GM23248 (cell line): ENCODE measurements at regions not wholly inside any gene's neighbourhood (a gene's known extent, or its start where the extent isn't known, plus 50 kb on each side); places are given as distances from the start of the nearest gene placed in this dataset.

Source experiments
- DNase-seq: peaks from one replicate; pipeline ENCODE4 v3.0.0-alpha.2; 2015
- H2AFZ ChIP-seq: fragments of 200-600 bp; sonication (generic); 2 replicates; pipeline ENCODE4 v1.6.1; 2016; ENCODE audit warnings: antibody characterized with exemption
- H3F3A ChIP-seq: fragments of 200-600 bp; sonication (generic); 2 replicates; pipeline ENCODE4 v1.6.1; 2016; ENCODE audit warnings: mild to moderate bottlenecking, antibody characterized with exemption, mixed run types; ENCODE audit not compliant: insufficient read depth
- H3K27ac ChIP-seq: fragments of 200-600 bp; sonication (generic); 2 replicates; pipeline ENCODE4 v1.5.1; 2016; ENCODE audit warnings: mild to moderate bottlenecking
- H3K27me3 ChIP-seq: fragments of 200-600 bp; sonication (generic); replicated peaks from 2 replicates; pipeline ENCODE4 v1.6.1; 2016; ENCODE audit warnings: mild to moderate bottlenecking; ENCODE audit not compliant: insufficient read depth
- H3K36me3 ChIP-seq: fragments of 200-600 bp; sonication (generic); 2 replicates; pipeline ENCODE4 v1.6.1; 2016; ENCODE audit warnings: low read depth, mild to moderate bottlenecking
- H3K4me1 ChIP-seq: fragments of 200-600 bp; sonication (generic); 2 replicates; pipeline ENCODE4 v1.6.1; 2016; ENCODE audit warnings: mild to moderate bottlenecking; ENCODE audit not compliant: insufficient read depth
- H3K4me2 ChIP-seq: fragments of 200-600 bp; sonication (generic); one replicate; pipeline ENCODE4 v1.6.1; 2016; ENCODE audit warnings: mild to moderate bottlenecking; ENCODE audit not compliant: unreplicated experiment
- H3K4me3 ChIP-seq: fragments of 200-600 bp; sonication (generic); 2 replicates; pipeline ENCODE4 v1.5.1; 2016; ENCODE audit warnings: mild to moderate bottlenecking
- H3K79me2 ChIP-seq: fragments of 200-600 bp; sonication (generic); 2 replicates; pipeline ENCODE4 v1.6.1; 2016; ENCODE audit warnings: mild to moderate bottlenecking; ENCODE audit not compliant: insufficient read depth
- H3K9ac ChIP-seq: fragments of 200-600 bp; sonication (generic); 2 replicates; pipeline ENCODE4 v1.6.1; 2016; ENCODE audit warnings: mild to moderate bottlenecking
- H3K9me2 ChIP-seq: fragments of 200-600 bp; sonication (generic); 2 replicates; pipeline ENCODE4 v1.6.1; 2016; ENCODE audit warnings: mixed run types, mild to moderate bottlenecking, moderate library complexity; ENCODE audit not compliant: insufficient read depth
- H3K9me3 ChIP-seq: fragments of 200-600 bp; sonication (generic); one replicate; pipeline ENCODE4 v1.6.1; 2017; ENCODE audit warnings: low read depth
- H4K20me1 ChIP-seq: fragments of 200-600 bp; sonication (generic); 2 replicates; pipeline ENCODE4 v1.6.0; 2016; ENCODE audit not compliant: insufficient read depth
- EZH2 ChIP-seq: fragments of 200-600 bp; sonication (generic); IDR thresholded peaks from 2 replicates; pipeline ENCODE4 v1.6.1; 2018; ENCODE audit warnings: antibody characterized with exemption, mild to moderate bottlenecking; ENCODE audit not compliant: insufficient read depth, poor library complexity, severe bottlenecking
- EZH2phosphoT487 ChIP-seq: fragments of 200-600 bp; sonication (generic); IDR thresholded peaks from 2 replicates; pipeline ENCODE4 v1.6.1; 2018; ENCODE audit warnings: antibody characterized with exemption, moderate library complexity, mild to moderate bottlenecking, low read depth; ENCODE audit not compliant: insufficient read depth
- WGBS, 2 experiments: methylation state at CpG; one replicate each; pipeline ENCODE4 v1.1.6; 2015 to 2017; ENCODE audit warnings: low lambda C conversion rate in 2 of 2, low coverage in 1 of 2; ENCODE audit errors: missing lambda C conversion rate in 2 of 2; 5-methylcytosine and 5-hydroxymethylcytosine counted together
- in situ Hi-C: fragments of 300-500 bp; cut with MboI; formaldehyde crosslinking; loops from 2 replicates; pipeline ENCODE4 v1.15.0; 2020

DNA sequence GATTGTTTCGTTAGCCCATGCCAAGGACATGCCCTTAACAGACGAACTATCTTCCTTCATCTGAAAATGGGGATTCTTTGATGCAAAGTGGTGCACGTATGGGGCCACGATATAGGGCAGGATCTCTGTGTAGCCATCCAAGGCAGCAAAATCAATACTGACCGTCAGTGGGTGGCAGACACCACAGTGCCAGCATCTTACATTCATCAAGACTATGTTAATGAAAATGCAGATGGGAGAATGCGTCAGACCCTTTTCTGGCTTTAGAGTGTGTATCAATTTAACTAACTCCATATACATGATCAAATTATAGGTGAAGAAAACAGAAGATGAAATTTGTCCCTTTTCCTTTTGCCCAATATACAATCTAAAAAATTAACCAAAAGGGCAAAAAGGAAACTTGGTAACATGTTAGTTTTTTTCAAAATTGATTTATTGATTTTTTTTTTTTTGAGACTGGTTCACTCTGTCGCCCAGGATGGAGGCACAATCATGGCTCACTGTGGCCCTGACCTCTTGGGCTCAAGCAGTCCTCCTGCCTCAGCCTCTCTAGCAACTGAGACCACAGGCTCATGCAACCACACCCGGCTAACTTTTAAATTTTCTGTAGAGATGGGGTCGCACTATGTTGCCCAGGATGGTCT is 169.2 kb upstream of the SPRY4 start:
- Histone ChIP-seq H3K9me3 (no peaks in the 10 kb centered on the region), H3K4me2 (no peak overlapping the region), H3K9ac (no peak overlapping the region), H3K4me3 (no peak overlapping the region), H3K9me2 (no peaks in the 10 kb centered on the region), H3K27me3 (no peaks in the 10 kb centered on the region), H3K36me3 (no peaks in the 10 kb centered on the region), H2AFZ (no peak overlapping the region), H3F3A (no peaks in the 10 kb centered on the region; the same call in 1 of the 2 replicates), H3K79me2 (no peaks in the 10 kb centered on the region), H3K27ac (no peak overlapping the region), H3K4me1 (peaks cover 12% of the 10 kb centered on the region; the same call in 1 of the 2 replicates), H4K20me1 (no peaks in the 10 kb centered on the region)
- in situ Hi-C loops: no loop called here
- no peak for DNase-seq
- no peak for TF ChIP-seq EZH2
- no peak for TF ChIP-seq EZH2phosphoT487
- WGBS, 2 experiments: 80 to 86% methylated on average over 9 of the region's 9 CpGs

DNA sequence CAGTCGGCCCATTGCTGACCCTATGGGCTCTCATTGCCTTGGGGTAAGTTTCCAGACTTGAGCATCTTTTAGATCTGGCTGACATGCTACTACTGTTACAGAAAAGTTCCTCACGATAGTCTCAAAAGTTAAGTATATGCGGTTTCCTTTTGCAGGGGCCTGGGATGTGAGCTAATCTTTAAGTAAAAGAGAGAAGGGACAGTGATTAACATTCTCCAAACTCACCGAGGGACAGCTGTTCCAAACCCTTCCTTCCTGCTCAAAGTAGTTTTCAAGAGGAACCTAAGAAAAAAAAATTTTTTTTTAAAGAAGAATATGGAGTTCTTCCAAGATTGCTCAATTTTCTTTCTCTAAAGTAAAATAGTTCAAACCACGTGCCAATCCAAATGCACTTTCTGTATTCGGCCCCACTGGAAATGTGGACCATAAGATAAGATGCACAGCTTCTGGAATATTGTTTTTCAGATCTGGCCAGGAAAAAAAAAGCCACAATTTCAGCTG is 168.0 kb upstream of the SPRY4 start:
- Histone ChIP-seq H3K36me3 (no peaks in the 10 kb centered on the region), H3F3A (no peaks in the 10 kb centered on the region; the same call in 1 of the 2 replicates), H3K9me2 (no peaks in the 10 kb centered on the region), H2AFZ (peak overlapping the region; percentile 63), H3K9ac (peak overlapping the region; percentile 36), H4K20me1 (no peaks in the 10 kb centered on the region), H3K27ac (no peak overlapping the region), H3K27me3 (no peaks in the 10 kb centered on the region), H3K9me3 (no peaks in the 10 kb centered on the region), H3K4me3 (peak overlapping the region; percentile 34), H3K79me2 (no peaks in the 10 kb centered on the region), H3K4me2 (peak overlapping the region; percentile 48), H3K4me1 (peaks cover 12% of the 10 kb centered on the region; the same call in 1 of the 2 replicates)
- TF ChIP-seq EZH2 (no peak), EZH2phosphoT487 (no peak)
- DNase-seq: peak; percentile 63
- 11 to 14% methylated on average over 6 of the region's 6 CpGs for WGBS, 2 experiments
- in situ Hi-C loops: no loop called here

DNA sequence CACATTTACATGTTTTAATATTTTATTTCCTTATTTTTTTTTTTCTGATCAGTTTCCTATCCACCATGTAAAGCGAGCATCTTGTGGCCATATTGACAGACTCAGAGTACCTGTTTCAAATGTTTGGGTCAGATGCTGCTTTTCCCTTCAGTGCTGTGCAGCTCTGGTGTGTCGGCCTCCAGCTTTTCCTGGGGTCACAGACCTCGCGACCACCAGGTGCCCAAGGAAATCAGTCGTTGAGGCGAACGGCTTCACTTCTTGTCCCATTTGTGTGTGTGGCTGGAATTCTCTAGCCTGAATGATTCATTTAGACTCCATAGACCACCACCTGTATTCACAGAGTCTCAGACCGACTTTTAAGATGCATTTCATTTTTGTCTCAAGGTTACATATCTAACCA is 166.9 kb upstream of the SPRY4 start:
- Histone ChIP-seq H3K27me3 (no peaks in the 10 kb centered on the region), H2AFZ (no peak overlapping the region), H3K27ac (no peak overlapping the region), H3K9me2 (no peaks in the 10 kb centered on the region), H3K4me1 (peaks cover 12% of the 10 kb centered on the region), H3F3A (no peaks in the 10 kb centered on the region; the same call in 1 of the 2 replicates), H3K4me2 (no peak overlapping the region), H3K9ac (no peak overlapping the region), H4K20me1 (no peaks in the 10 kb centered on the region), H3K4me3 (no peak overlapping the region), H3K36me3 (no peaks in the 10 kb centered on the region), H3K79me2 (no peaks in the 10 kb centered on the region), H3K9me3 (no peaks in the 10 kb centered on the region)
- no peak for DNase-seq
- TF ChIP-seq EZH2phosphoT487 (no peak), EZH2 (no peak)
- in situ Hi-C loops: no loop called here
- WGBS, 2 experiments: 92 to 93% methylated on average over 7 to 8 of the region's 8 CpGs

DNA sequence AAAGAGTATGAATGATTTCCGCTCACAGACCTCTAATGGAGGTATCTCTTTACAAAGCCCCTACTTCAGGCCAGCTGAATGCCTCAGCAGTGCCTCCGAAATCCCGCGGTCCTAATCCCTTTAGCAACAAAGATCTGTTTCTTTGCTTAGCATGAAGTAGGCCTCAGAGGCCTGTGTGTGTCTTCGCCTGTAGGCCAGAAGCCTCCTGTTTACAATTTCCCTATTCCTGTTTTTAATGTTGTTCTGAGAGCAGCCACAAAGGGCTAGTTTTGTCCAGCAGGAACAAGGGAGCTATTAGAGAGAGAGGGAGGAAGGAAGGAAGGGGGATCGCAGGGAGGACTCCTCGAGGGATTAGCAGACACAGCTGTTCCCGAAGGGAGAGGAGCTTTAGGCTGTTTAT is 166.4 kb upstream of the SPRY4 start:
- H3K4me3 ChIP-seq: no peak overlapping the region
- no peaks in the 10 kb centered on the region for H3K27me3 ChIP-seq
- peaks cover 12% of the 10 kb centered on the region for H3K4me1 ChIP-seq
- H3K27ac ChIP-seq: no peak overlapping the region
- H3K9ac ChIP-seq: no peak overlapping the region
- no peak for TF ChIP-seq EZH2
- TF ChIP-seq EZH2phosphoT487: no peak
- no peaks in the 10 kb centered on the region for H3K9me2 ChIP-seq
- WGBS, 2 experiments: 89 to 90% methylated on average over 8 of the region's 8 CpGs
- no peak for DNase-seq
- in situ Hi-C loops: no loop called here
- no peak overlapping the region for H2AFZ ChIP-seq
- H3K4me2 ChIP-seq: no peak overlapping the region
- H3K36me3 ChIP-seq: no peaks in the 10 kb centered on the region
- no peaks in the 10 kb centered on the region for H3K79me2 ChIP-seq
- H3F3A ChIP-seq: no peaks in the 10 kb centered on the region; the same call in 1 of the 2 replicates
- H3K9me3 ChIP-seq: no peaks in the 10 kb centered on the region
- H4K20me1 ChIP-seq: no peaks in the 10 kb centered on the region
